HG03378 (cell line): ENCODE measurements at regions not wholly inside any gene's neighbourhood (a gene's known extent, or its start where the extent isn't known, plus 50 kb on each side); places are given as distances from the start of the nearest gene placed in this dataset.

Experiments
- ATAC-seq: cut with Tn5 transposase; IDR thresholded peaks from one replicate; pipeline ENCODE4 v1.9.1; 2021; ENCODE audit warnings: mild to moderate bottlenecking, moderate library complexity; ENCODE audit not compliant: unreplicated experiment

- ATAC-seq = no peak
Measured at GRCh38 chr21:16283516-16283915, 553.7 kb downstream of the USP25 start.

GRCh38 chr21:16285605-16286126, 555.9 kb downstream of the USP25 start:
- ATAC-seq = no peak

GRCh38 chr21:16287046-16287445, 557.3 kb downstream of the USP25 start:
- no peak for ATAC-seq

GRCh38 chr21:16291296-16291695, 561.5 kb downstream of the USP25 start:
- no peak for ATAC-seq

GRCh38 chr21:16294128-16294527, 564.3 kb downstream of the USP25 start:
- no peak for ATAC-seq

- no peak for ATAC-seq
Measured at GRCh38 chr21:16302851-16303282, 573.1 kb downstream of the USP25 start.

GRCh38 chr21:16304174-16305095, 574.7 kb downstream of the USP25 start:
- no peak for ATAC-seq

GRCh38 chr21:16305686-16306085, 575.9 kb downstream of the USP25 start:
- no peak for ATAC-seq

GRCh38 chr21:16307256-16307655, 577.5 kb downstream of the USP25 start:
- no peak for ATAC-seq

GRCh38 chr21:16308269-16308668, 578.5 kb downstream of the USP25 start:
- peak; percentile 77 for ATAC-seq

- no peak for ATAC-seq
Measured at GRCh38 chr21:16309250-16309971, 579.6 kb downstream of the USP25 start.

GRCh38 chr21:16310176-16310575, 580.4 kb downstream of the USP25 start:
- ATAC-seq = no peak

GRCh38 chr21:16311229-16311628, 581.4 kb downstream of the USP25 start:
- ATAC-seq = no peak

- no peak for ATAC-seq
Measured at GRCh38 chr21:16312321-16312720, 582.5 kb downstream of the USP25 start.

GRCh38 chr21:16315223-16315622, 585.4 kb downstream of the USP25 start:
- no peak for ATAC-seq

- ATAC-seq = no peak
Measured at GRCh38 chr21:16318651-16319300, 589.0 kb downstream of the USP25 start.

GRCh38 chr21:16320110-16320509, 590.3 kb downstream of the USP25 start:
- ATAC-seq = no peak

- no peak for ATAC-seq
Measured at GRCh38 chr21:16322454-16322853, 592.7 kb downstream of the USP25 start.

- ATAC-seq = no peak
Measured at GRCh38 chr21:16323596-16323995, 593.8 kb downstream of the USP25 start.

- ATAC-seq = no peak
Measured at GRCh38 chr21:16324630-16325029, 594.8 kb downstream of the USP25 start.
